HG02642 (cell line): ENCODE measurements at regions not wholly inside any gene's neighbourhood (a gene's known extent, or its start where the extent isn't known, plus 50 kb on each side); places are given as distances from the start of the nearest gene placed in this dataset.
A peak's percentile ranks its signal among the peaks of the same experiment; 100 is the strongest.

ENCODE experiments used
- ATAC-seq: cut with Tn5 transposase; IDR thresholded peaks from one replicate; pipeline ENCODE4 v1.9.1; 2021; ENCODE audit warnings: mild to moderate bottlenecking; ENCODE audit not compliant: unreplicated experiment, poor library complexity

DNA sequence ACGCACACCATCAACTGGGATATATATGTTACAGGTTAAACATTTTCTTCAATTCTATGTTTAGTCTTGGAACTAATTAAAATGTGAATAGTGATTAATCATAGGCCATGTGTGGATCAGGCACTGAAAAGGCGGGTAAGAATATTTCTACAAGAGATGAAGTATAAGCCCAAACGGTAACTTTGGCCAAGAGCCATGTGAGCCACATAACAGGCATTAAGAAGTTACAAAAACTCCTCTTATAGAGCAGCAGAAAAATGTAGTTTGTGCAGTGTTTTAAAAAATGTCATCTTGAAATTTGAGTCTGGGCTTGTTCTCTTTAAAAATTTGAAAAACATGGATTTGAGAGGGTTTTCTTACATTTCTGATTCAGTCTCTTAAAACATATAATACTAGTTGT, 521.8 kb upstream of the DIPK2B start:
- no peak for ATAC-seq

DNA sequence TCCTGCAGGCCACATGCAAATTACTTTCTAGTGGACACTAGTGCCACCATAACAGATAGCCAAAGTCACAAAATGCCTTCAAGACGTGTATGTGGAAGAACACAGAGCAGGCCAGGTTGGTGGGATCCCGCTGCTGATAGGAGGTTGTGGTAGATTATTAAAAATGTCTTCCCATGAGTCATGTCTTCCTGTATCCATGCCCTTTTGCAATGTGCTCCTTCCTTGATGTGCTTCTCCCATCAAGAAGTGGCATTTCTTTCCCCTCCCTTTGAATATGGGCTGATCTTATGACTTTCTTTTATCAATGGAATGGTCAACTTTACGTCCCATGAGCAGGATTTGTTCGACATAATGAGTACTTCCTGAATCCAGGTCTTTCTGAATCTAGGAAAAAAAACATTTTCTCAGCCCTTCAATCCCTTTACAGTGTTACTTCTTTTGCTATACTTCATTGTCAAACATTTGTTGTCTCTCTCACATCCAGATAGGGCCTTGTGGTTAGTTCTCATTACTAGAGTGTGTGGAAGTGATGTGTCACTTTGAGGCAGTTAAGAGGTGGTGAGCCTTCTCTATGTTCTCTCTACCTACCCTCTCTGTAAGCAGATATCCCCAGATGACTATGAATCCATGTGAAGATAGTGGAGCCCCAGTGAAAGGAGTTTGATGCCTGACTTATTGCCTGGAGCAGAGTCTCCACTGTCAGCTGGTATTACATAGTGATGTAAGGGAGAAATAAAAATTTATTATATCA, 519.2 kb upstream of the DIPK2B start:
- no peak for ATAC-seq

- no peak for ATAC-seq
Observed at GRCh38 chrX:45718676-45719075, 518.0 kb upstream of the DIPK2B start.

DNA sequence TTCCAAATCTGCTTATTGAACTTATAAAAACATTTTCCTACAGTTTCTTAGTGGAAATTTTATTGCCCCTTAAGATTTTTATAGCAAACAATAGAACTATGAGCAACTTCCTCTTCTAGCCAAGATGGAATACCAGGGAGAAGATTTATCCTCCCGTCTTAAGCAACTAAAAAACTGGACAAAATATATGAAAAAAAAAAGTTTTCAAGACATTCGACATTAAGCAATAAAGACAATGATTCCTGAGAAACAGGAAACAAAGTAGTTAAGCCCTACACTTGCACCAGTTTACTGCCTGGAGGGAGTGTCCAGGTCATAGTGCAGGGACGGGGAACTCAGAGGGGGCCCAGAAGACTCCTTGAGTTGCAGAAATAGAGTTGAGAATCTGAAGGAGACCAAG, 516.1 kb upstream of the DIPK2B start:
- ATAC-seq, result no peak

- ATAC-seq, result no peak
Observed at GRCh38 chrX:45715748-45716147, 515.1 kb upstream of the DIPK2B start.

DNA sequence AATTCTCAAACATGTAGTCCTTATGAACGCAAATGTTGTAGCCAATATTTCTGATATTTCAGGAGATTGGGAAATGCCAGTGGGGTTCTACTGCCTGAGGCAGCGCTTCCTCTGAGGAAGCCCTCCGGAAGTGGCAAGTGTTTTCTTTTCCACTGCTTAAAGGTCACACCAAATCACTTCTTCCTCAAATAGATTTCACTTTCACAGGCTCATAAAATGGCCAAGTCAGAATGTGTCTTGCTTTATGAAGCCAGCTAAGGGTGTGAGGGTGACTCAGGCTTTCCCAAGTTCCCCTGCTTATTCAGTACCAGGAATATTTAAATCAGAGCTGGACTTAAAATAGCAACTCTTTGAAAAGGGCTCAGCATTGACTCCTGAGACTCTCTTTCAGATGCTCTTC, 514.2 kb upstream of the DIPK2B start:
- ATAC-seq, result no peak

GRCh38 chrX:45712067-45712466, 511.4 kb upstream of the DIPK2B start:
- no peak for ATAC-seq

DNA sequence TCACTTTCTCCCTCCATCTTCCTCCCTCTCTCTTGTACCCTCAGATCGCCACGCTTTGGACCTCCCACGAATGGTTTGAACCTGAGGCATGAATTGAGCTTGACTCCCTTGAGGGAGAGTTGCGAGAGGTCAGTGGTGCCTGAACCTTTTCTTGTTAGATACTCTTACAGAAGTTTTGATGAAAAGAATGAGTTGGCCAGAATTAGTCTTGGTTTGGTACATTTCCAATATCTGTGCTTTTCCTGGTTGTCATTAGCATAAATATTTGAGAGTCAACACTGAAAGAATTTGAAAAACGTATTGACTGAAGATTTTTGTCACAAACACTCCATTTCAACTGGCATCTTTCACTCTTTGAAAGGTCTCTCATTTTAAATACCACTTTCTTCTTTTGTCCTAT, 510.6 kb upstream of the DIPK2B start:
- ATAC-seq, result no peak

DNA sequence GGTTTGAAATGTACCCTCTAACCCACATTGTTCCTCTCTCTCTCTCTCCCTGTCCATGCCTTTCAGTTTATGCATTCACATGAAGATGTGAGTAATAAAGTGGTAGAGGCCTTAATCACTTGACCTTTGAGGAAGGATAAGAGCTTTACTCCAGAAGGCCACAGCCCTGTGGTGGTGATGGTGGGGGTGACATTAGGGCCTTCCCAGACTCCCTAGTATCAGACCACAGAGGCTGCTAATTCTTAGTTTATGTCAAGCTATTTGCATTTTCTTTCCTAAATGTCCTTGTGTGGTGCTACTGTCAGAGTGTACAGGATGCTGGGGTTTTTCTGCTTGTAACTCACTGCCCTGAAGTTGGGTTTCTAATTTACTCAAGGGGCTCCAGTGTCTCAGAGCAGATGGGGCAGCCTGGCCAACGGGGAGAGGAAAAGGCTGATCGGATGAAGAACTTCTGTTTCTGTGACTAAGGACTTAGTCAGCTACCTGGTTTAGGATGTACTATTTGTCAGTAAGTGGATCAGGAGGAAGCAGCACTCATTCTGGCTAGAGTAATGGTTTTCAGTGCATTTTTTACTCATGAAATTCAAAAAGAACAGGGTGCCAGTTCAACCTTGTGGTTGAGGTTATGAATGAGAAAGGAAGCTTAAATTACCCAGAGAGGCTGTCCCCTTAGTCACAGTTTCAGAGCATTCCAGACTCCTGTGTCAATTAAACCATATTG, 509.6 kb upstream of the DIPK2B start:
- peak; percentile 91 for ATAC-seq

GRCh38 chrX:45709381-45709780, 508.7 kb upstream of the DIPK2B start:
- no peak for ATAC-seq

GRCh38 chrX:45699158-45699557, 498.5 kb upstream of the DIPK2B start:
- no peak for ATAC-seq

- no peak for ATAC-seq
Observed at GRCh38 chrX:45697591-45697990, 496.9 kb upstream of the DIPK2B start.

DNA sequence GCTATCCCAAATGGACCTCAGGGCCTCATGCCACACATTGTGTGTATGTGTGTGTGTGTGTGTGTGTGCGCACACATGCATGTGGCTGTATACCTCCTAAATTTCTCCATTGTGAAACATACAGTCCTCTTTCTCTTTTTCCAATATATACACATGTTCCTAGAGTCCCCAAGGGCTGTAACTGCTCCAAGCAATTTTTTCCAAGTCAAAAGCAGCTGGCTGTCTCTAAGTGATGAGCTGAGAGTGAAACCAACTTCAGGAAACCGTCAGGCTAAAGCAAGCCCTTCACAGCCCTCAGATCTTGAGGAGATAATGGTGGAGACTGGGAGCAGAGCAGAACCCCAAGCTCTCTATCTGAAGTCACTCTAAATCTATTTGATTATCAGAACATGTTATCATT, 496.1 kb upstream of the DIPK2B start:
- ATAC-seq, result no peak

- no peak for ATAC-seq
Observed at GRCh38 chrX:45689971-45690370, 489.3 kb upstream of the DIPK2B start.

GRCh38 chrX:45683914-45684313, 483.2 kb upstream of the DIPK2B start:
- no peak for ATAC-seq

- ATAC-seq, result no peak
Observed at GRCh38 chrX:45681891-45682290, 481.2 kb upstream of the DIPK2B start.

- no peak for ATAC-seq
Observed at GRCh38 chrX:45669715-45670340, 469.2 kb upstream of the DIPK2B start.

DNA sequence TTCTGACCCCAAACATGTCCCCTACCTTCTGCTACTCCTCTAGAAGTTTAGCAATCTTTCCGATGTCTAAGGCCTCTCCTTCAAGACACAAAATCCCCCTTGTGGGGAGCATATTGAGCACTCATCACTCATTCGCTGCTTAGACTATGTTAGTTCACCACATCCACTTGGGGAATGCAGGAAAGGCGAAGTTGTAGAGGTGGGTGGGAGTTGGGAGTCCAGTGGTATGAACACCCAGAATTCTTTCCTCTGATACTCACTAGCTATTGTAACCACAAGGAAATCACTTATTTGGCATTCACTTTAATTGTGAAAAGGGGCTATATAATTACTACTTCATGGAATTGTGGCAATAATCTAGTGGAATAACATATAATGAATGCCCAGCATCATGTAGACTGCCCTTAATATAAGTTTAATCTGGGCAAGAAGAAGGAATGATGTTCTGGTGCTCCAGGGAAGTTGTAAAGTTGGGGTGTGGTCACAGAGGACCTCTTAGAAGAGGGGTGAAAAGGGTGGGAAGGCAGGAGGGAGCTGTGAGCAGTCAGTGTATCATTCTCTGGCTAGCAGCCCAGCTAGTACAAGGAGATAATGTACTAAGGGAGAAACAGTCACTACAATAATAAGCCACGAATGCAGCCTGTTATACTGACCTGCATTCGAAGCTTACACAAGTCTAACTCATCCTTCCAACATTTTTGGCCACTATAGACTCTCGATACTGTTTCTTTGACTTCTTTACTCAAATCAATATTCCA, 468.2 kb upstream of the DIPK2B start:
- ATAC-seq, result no peak

GRCh38 chrX:45667666-45668065, 467.0 kb upstream of the DIPK2B start:
- ATAC-seq, result no peak

- ATAC-seq, result no peak
Observed at GRCh38 chrX:45664727-45665290, 464.1 kb upstream of the DIPK2B start.
